K562 (cell line): ENCODE measurements at regions not wholly inside any gene's neighbourhood (a gene's known extent, or its start where the extent isn't known, plus 50 kb on each side); places are given as distances from the start of the nearest gene placed in this dataset.

Source experiments
- ATAC-seq: fragments of 200-7000 bp; cut with Tn5 transposase; 3 replicates; pipeline ENCODE4 v1.9.1; 2020; ENCODE audit warnings: moderate library complexity
- BruUV-seq: library from RNA; stranded (reverse); fragments of 400-500 nt; replicated peaks from 2 replicates; lab custom pipeline; 2021; lab: Mats Ljungman, UMichigan
- CTCF ChIA-PET: fragments of 300-600 bp; formaldehyde crosslinking; extraction: SDS; loops from one replicate; lab custom pipeline; 2021; ENCODE audit warnings: low intra/inter-chr PET ratio; lab: Yijun Ruan, JAX
- POLR2A ChIA-PET: fragments of 300-600, 350-650 bp; sonication (Branson Sonifier 250); formaldehyde crosslinking; extraction: SDS; loops from one replicate; lab custom pipeline; 2021; ENCODE audit warnings: antibody characterized with exemption, inconsistent platforms; lab: Yijun Ruan, JAX
- DNase-seq, 4 experiments: peaks; one replicate each; pipeline versions ENCODE4 v3.0.0 to v3.0.0-alpha.2; 2011 to 2018; ENCODE audit warnings: low spot score in 3 of 4, mixed read lengths in 3 of 4; ENCODE audit errors: extremely low read depth in 1 of 4
- FAIRE-seq: peaks from 2 replicates; lab custom pipeline; 2011; peaks lifted over from hg19 to GRCh38; lab: Jason Lieb, UNC
- H2AFZ ChIP-seq: 2 replicates; pipeline ENCODE4 v1.6.0; 2011; ENCODE audit warnings: low read depth, low read length, control low read depth, inconsistent platforms
- H3K27ac ChIP-seq: fragments of 200-600 bp; 3 replicates; pipeline ENCODE4 v1.8.0; 2011; ENCODE audit warnings: low read depth, mild to moderate bottlenecking, control low read depth, inconsistent platforms, low read length, moderate library complexity, mixed read lengths; ENCODE audit errors: extremely low read depth
- H3K27me3 ChIP-seq, 2 experiments: fragments of 300-600 bp in 1 of 2; 2 replicates in 1 of 2; 3 replicates in 1 of 2; pipeline versions ENCODE4 v1.6.0 to v1.8.0; 2011; ENCODE audit warnings: inconsistent platforms in 2 of 2, low read length in 2 of 2, mild to moderate bottlenecking in 1 of 2, mixed read lengths in 1 of 2, moderate library complexity in 1 of 2; ENCODE audit not compliant: control insufficient read depth in 2 of 2, insufficient read depth in 2 of 2
- H3K36me3 ChIP-seq: fragments of 300-600 bp; 3 replicates; pipeline ENCODE4 v1.8.0; 2011; ENCODE audit warnings: mild to moderate bottlenecking, low read length, inconsistent platforms; ENCODE audit not compliant: control insufficient read depth, insufficient read depth
- H3K4me1 ChIP-seq, 2 experiments: fragments of 200-600 bp in 1 of 2; replicated peaks in 1 of 2; 2 replicates in 1 of 2; 3 replicates in 1 of 2; pipeline versions ENCODE4 v1.5.1 to v1.8.0; 2011; ENCODE audit warnings: inconsistent platforms in 2 of 2, low read length in 2 of 2, mild to moderate bottlenecking in 1 of 2, mixed read lengths in 1 of 2, moderate library complexity in 1 of 2; ENCODE audit not compliant: control insufficient read depth in 2 of 2, insufficient read depth in 2 of 2
- H3K4me2 ChIP-seq: 2 replicates; pipeline ENCODE4 v1.6.1; 2011; ENCODE audit warnings: low read length, control low read depth, inconsistent platforms, mixed read lengths; ENCODE audit not compliant: insufficient read depth
- H3K4me3 ChIP-seq: fragments of 200-600 bp; sonication (generic), shearing (Covaris generic); 2 replicates; pipeline ENCODE4 v1.5.1; 2016; ENCODE audit warnings: control low read depth, inconsistent platforms
- H3K79me2 ChIP-seq: fragments of 200-600 bp; 3 replicates; pipeline ENCODE4 v1.8.0; 2011; ENCODE audit warnings: low read length, inconsistent platforms; ENCODE audit not compliant: control insufficient read depth, insufficient read depth
- H3K9ac ChIP-seq, 2 experiments: 2 replicates each; pipeline versions ENCODE4 v1.6.0 to v1.6.1; 2011; ENCODE audit warnings: low read depth in 2 of 2, low read length in 2 of 2, control low read depth in 1 of 2, inconsistent platforms in 1 of 2, mild to moderate bottlenecking in 1 of 2, mixed read lengths in 1 of 2; ENCODE audit not compliant: insufficient read depth in 1 of 2
- H3K9me1 ChIP-seq: one replicate; pipeline ENCODE4 v1.6.0; 2011; ENCODE audit warnings: inconsistent platforms, mild to moderate bottlenecking, low read length, moderate library complexity; ENCODE audit not compliant: control insufficient read depth, insufficient read depth
- H3K9me3 ChIP-seq: replicated peaks from 2 replicates; pipeline ENCODE4 v1.5.1; 2011; ENCODE audit warnings: low read depth, low read length, inconsistent platforms; ENCODE audit not compliant: control insufficient read depth, insufficient read depth
- H4K20me1 ChIP-seq: replicated peaks from 2 replicates; pipeline ENCODE4 v1.6.1; 2011; ENCODE audit warnings: low read length, inconsistent platforms, mixed read lengths; ENCODE audit not compliant: control insufficient read depth, insufficient read depth
- CBX3 ChIP-seq, 2 experiments: IDR thresholded peaks; 1 replicate in 1 of 2; 2 replicates in 1 of 2; pipeline ENCODE4 v1.6.1; 2012; ENCODE audit warnings: inconsistent platforms in 2 of 2, low read length in 2 of 2, borderline replicate concordance in 1 of 2, control low read depth in 1 of 2
- FOSL1 ChIP-seq: fragments of 200-800 bp; sonication (Bioruptor generic); conservative IDR thresholded peaks from 2 replicates; pipeline ENCODE4 v1.6.1; 2016; ENCODE audit warnings: missing genetic modification characterization, missing compliant biosample characterization
- IRF2 ChIP-seq: sonication (generic); formaldehyde crosslinking; IDR thresholded peaks from 2 replicates; pipeline ENCODE4 v1.8.1; 2022; ENCODE audit warnings: mild to moderate bottlenecking, missing genetic modification reagents
- JUNB ChIP-seq: fragments of 450-650 bp; formaldehyde crosslinking; conservative IDR thresholded peaks from 2 replicates; pipeline ENCODE4 v1.4.0; 2020; ENCODE audit warnings: mild to moderate bottlenecking
- MYC ChIP-seq, 2 experiments: fragments of 250-450 bp in 1 of 2; sonication (Bioruptor Pico) in 1 of 2; IDR thresholded peaks; 2 replicates each; pipeline versions ENCODE4 v1.5.1 to v1.6.1; 2012 to 2021; ENCODE audit warnings: low read depth in 2 of 2, borderline replicate concordance in 1 of 2, improper control_type of control experiment in 1 of 2, low read length in 1 of 2, mild to moderate bottlenecking in 1 of 2, moderate library complexity in 1 of 2
- NRF1 ChIP-seq, 2 experiments: fragments of 450-650 bp; IDR thresholded peaks in 1 of 2; conservative IDR thresholded peaks in 1 of 2; 2 replicates each; pipeline ENCODE4 v1.6.1; 2014; ENCODE audit warnings: mild to moderate bottlenecking in 2 of 2
- RBM17 ChIP-seq: fragments of 200-400 bp; formaldehyde crosslinking; IDR thresholded peaks from 2 replicates; pipeline ENCODE4 v1.6.1; 2017; ENCODE audit warnings: low read depth, mild to moderate bottlenecking, low read length, borderline replicate concordance
- RBM25 ChIP-seq: fragments of 200-400 bp; formaldehyde crosslinking; IDR thresholded peaks from 2 replicates; pipeline ENCODE4 v1.6.1; 2018; ENCODE audit warnings: low read length, low read depth, moderate library complexity; ENCODE audit not compliant: severe bottlenecking
- STAT5B ChIP-seq: fragments of 250-450 bp; sonication (Bioruptor Pico); IDR thresholded peaks from 2 replicates; pipeline ENCODE4 v1.8.0; 2021; ENCODE audit warnings: mild to moderate bottlenecking, inconsistent platforms
- ZNF764 ChIP-seq: fragments of 250-450 bp; sonication (Bioruptor Pico); IDR thresholded peaks from 2 replicates; pipeline ENCODE4 v1.4.0; 2020; ENCODE audit warnings: low read depth, mild to moderate bottlenecking, moderate library complexity
- WGBS: fragments of 100-300 bp; shearing (Covaris generic); methylation state at CpG from one replicate; pipeline ENCODE4 v1.1.6; 2016; ENCODE audit warnings: low coverage, mixed read lengths; ENCODE audit not compliant: insufficient coverage; ENCODE audit errors: missing lambda C conversion rate; 5-methylcytosine and 5-hydroxymethylcytosine counted together
- in situ Hi-C: fragments of 300-500 bp; cut with MboI; formaldehyde crosslinking; loops from 4 replicates; pipeline ENCODE4 v1.15.0; 2018; ENCODE audit warnings: inconsistent platforms, mixed read lengths
- intact Hi-C: fragments of 100-400 bp; cut with micrococcal nuclease; formaldehyde crosslinking; loops from 2 replicates; pipeline ENCODE4 v1.14.2; 2022
- TF ChIP-seq, protein P1 (sequence below), 2 experiments: IDR thresholded peaks in 1 of 2; conservative IDR thresholded peaks in 1 of 2; 2 replicates each; pipeline ENCODE4 v1.6.1; 2016; ENCODE audit warnings: low read depth in 2 of 2, mild to moderate bottlenecking in 1 of 2, missing compliant biosample characterization in 1 of 2, missing genetic modification characterization in 1 of 2, moderate library complexity in 1 of 2
- TF ChIP-seq, protein P2 (sequence below): fragments of 450-650 bp; IDR thresholded peaks from 2 replicates; pipeline ENCODE4 v1.6.1; 2017; ENCODE audit warnings: antibody characterized with exemption, mild to moderate bottlenecking
- TF ChIP-seq, protein P3 (sequence below): sonication (generic); formaldehyde crosslinking; IDR thresholded peaks from 2 replicates; pipeline ENCODE4 v1.8.0; 2022; ENCODE audit warnings: missing genetic modification reagents, mild to moderate bottlenecking, borderline replicate concordance

DNA sequence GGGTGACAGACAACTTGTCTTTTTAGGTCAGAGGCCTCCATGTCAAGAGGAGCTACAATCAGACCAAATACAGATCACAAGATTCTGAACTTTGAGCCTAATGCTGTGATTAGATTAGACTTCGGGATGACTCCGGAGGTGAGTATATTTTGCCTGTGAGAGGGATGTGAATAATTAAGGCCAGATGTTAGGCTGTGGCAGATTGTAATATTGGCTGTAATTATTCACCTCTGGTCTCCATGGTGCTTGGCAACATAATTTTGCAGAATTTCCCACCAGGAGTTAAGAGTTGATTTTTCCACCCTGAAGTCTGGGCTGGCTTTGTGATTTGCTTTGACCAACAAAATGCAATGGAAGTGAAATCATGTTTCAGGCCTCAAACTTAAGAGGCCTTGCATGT, 108.2 kb upstream of the CWC22 start:
- Histone ChIP-seq H3K36me3 (no peaks in the 10 kb centered on the region), H3K27me3 (no peaks in the 10 kb centered on the region), H3K4me2 (no peak overlapping the region), H4K20me1 (no peaks in the 10 kb centered on the region), H3K9me1 (no peaks in the 10 kb centered on the region), H3K4me3 (no peak overlapping the region), H2AFZ (no peak overlapping the region), H3K4me1 (no peaks in the 10 kb centered on the region), H3K79me2 (no peaks in the 10 kb centered on the region), H3K9ac (no peak overlapping the region), H3K27ac (no peak overlapping the region), H3K9me3 (no peaks in the 10 kb centered on the region)
- in situ Hi-C loops (loop anchor here (25.0 kb wide), 1 partner anchor 947 kb away; no protein-coding TSS in a partner anchor), intact Hi-C loops (no loop called here)
- DNase-seq = no peak
- no peak for FAIRE-seq
- POLR2A ChIA-PET = no interaction called here
- CTCF ChIA-PET = no interaction called here
- BruUV-seq = no TSS peak
- WGBS = 0% methylated on average over 2 of the region's 2 CpGs
- ATAC-seq = no peak
- TF ChIP-seq IRF2 (CRISPR knock-in tag) (no peak), RBM17 (no peak), STAT5B (no peak), NRF1 (conservative IDR thresholded peaks at IDR 0.05 in 1 of 2, IDR thresholded peaks at IDR 0.05 in 1 of 2) (no peak), ZNF764 (CRISPR knock-in tag) (no peak), FOSL1 (tag) (no peak), RBM25 (no peak), MYC (IDR thresholded peaks at IDR 0.05; ENCODE audit: low read depth, low read length) (no peak), MYC (CRISPR knock-in tag; IDR thresholded peaks at IDR 0.05; ENCODE audit: borderline replicate concordance, low read depth) (no peak), CBX3 (IDR thresholded peaks at IDR 0.05; ENCODE audit: borderline replicate concordance in 1 of 2, low read length in 2 of 2) (no peak), JUNB (no peak)
- TF ChIP-seq, protein P1, sequence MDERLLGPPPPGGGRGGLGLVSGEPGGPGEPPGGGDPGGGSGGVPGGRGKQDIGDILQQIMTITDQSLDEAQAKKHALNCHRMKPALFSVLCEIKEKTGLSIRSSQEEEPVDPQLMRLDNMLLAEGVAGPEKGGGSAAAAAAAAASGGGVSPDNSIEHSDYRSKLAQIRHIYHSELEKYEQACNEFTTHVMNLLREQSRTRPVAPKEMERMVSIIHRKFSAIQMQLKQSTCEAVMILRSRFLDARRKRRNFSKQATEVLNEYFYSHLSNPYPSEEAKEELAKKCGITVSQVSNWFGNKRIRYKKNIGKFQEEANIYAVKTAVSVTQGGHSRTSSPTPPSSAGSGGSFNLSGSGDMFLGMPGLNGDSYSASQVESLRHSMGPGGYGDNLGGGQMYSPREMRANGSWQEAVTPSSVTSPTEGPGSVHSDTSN (CRISPR knock-in tag; IDR thresholded peaks at IDR 0.05; ENCODE audit: low read depth) = no peak
- TF ChIP-seq, protein P1 (tag; conservative IDR thresholded peaks at IDR 0.05; ENCODE audit: low read depth) = no peak
- TF ChIP-seq, protein P2, sequence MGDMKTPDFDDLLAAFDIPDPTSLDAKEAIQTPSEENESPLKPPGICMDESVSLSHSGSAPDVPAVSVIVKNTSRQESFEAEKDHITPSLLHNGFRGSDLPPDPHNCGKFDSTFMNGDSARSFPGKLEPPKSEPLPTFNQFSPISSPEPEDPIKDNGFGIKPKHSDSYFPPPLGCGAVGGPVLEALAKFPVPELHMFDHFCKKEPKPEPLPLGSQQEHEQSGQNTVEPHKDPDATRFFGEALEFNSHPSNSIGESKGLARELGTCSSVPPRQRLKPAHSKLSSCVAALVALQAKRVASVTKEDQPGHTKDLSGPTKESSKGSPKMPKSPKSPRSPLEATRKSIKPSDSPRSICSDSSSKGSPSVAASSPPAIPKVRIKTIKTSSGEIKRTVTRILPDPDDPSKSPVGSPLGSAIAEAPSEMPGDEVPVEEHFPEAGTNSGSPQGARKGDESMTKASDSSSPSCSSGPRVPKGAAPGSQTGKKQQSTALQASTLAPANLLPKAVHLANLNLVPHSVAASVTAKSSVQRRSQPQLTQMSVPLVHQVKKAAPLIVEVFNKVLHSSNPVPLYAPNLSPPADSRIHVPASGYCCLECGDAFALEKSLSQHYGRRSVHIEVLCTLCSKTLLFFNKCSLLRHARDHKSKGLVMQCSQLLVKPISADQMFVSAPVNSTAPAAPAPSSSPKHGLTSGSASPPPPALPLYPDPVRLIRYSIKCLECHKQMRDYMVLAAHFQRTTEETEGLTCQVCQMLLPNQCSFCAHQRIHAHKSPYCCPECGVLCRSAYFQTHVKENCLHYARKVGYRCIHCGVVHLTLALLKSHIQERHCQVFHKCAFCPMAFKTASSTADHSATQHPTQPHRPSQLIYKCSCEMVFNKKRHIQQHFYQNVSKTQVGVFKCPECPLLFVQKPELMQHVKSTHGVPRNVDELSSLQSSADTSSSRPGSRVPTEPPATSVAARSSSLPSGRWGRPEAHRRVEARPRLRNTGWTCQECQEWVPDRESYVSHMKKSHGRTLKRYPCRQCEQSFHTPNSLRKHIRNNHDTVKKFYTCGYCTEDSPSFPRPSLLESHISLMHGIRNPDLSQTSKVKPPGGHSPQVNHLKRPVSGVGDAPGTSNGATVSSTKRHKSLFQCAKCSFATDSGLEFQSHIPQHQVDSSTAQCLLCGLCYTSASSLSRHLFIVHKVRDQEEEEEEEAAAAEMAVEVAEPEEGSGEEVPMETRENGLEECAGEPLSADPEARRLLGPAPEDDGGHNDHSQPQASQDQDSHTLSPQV = no peak
- TF ChIP-seq, protein P3, sequence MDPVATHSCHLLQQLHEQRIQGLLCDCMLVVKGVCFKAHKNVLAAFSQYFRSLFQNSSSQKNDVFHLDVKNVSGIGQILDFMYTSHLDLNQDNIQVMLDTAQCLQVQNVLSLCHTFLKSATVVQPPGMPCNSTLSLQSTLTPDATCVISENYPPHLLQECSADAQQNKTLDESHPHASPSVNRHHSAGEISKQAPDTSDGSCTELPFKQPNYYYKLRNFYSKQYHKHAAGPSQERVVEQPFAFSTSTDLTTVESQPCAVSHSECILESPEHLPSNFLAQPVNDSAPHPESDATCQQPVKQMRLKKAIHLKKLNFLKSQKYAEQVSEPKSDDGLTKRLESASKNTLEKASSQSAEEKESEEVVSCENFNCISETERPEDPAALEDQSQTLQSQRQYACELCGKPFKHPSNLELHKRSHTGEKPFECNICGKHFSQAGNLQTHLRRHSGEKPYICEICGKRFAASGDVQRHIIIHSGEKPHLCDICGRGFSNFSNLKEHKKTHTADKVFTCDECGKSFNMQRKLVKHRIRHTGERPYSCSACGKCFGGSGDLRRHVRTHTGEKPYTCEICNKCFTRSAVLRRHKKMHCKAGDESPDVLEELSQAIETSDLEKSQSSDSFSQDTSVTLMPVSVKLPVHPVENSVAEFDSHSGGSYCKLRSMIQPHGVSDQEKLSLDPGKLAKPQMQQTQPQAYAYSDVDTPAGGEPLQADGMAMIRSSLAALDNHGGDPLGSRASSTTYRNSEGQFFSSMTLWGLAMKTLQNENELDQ = no peak
